Activated T-cell treated with anti-CD3 and anti-CD28 coated beads, Interleukin-2, amount 50 U/mL, for 4 hours (primary cell): ENCODE measurements at regions not wholly inside any gene's neighbourhood (a gene's known extent, or its start where the extent isn't known, plus 50 kb on each side); places are given as distances from the start of the nearest gene placed in this dataset.

ENCODE experiments used
- ATAC-seq, 2 donors: fragments of 200-7000 bp; cut with Tn5 transposase; one replicate each; pipeline ENCODE4 v1.10.0; 2021
- DNase-seq: peaks from one replicate; pipeline ENCODE4 v3.0.0-alpha.2; 2020
- H3K27me3 Mint-ChIP-seq: one replicate; pipeline ENCODE4 v1.8.0; 2021; ENCODE audit warnings: low read depth, mixed read lengths
- H3K36me3 Mint-ChIP-seq: one replicate; pipeline ENCODE4 v1.8.0; 2022; ENCODE audit warnings: mixed read lengths; ENCODE audit not compliant: insufficient read depth
- H3K4me1 Mint-ChIP-seq: one replicate; pipeline ENCODE4 v1.8.0; 2021; ENCODE audit warnings: low read depth, mixed read lengths
- H3K4me3 Mint-ChIP-seq: one replicate; pipeline ENCODE4 v1.8.0; 2021; ENCODE audit warnings: mild to moderate bottlenecking, moderate library complexity, mixed read lengths
- H3K9me3 Mint-ChIP-seq: one replicate; pipeline ENCODE4 v1.8.0; 2021; ENCODE audit warnings: mixed read lengths

GRCh38 chr12:30391766-30392366 lies 303.8 kb downstream of the IPO8 start:
- ATAC-seq (no peak), DNase-seq (no peak)
- H3K4me1 Mint-ChIP-seq: no peaks in the 10 kb centered on the region
- H3K27me3 Mint-ChIP-seq: no peaks in the 10 kb centered on the region
- no peak overlapping the region for H3K4me3 Mint-ChIP-seq
- H3K9me3 Mint-ChIP-seq: no peaks in the 10 kb centered on the region
- H3K36me3 Mint-ChIP-seq: no peaks in the 10 kb centered on the region

- DNase-seq (no peak), ATAC-seq (no peak)
- Mint-ChIP-seq H3K9me3 (no peaks in the 10 kb centered on the region), H3K36me3 (no peaks in the 10 kb centered on the region), H3K27me3 (no peaks in the 10 kb centered on the region), H3K4me3 (no peak overlapping the region), H3K4me1 (no peaks in the 10 kb centered on the region)
These were observed 310.0 kb downstream of the IPO8 start for GRCh38 chr12:30385706-30386105.

- Mint-ChIP-seq H3K9me3 (no peaks in the 10 kb centered on the region), H3K36me3 (no peaks in the 10 kb centered on the region), H3K27me3 (no peaks in the 10 kb centered on the region), H3K4me1 (no peaks in the 10 kb centered on the region), H3K4me3 (no peak overlapping the region)
- ATAC-seq (no peak), DNase-seq (no peak)
These were observed 310.7 kb downstream of the IPO8 start for GRCh38 chr12:30384976-30385375.

GRCh38 chr12:30378307-30378706 lies 317.4 kb downstream of the IPO8 start:
- H3K4me3 Mint-ChIP-seq: no peak overlapping the region
- no peak for ATAC-seq
- H3K36me3 Mint-ChIP-seq: no peaks in the 10 kb centered on the region
- H3K9me3 Mint-ChIP-seq: peaks cover 4% of the 10 kb centered on the region
- H3K4me1 Mint-ChIP-seq: no peaks in the 10 kb centered on the region
- no peaks in the 10 kb centered on the region for H3K27me3 Mint-ChIP-seq
- DNase-seq: no peak

- H3K9me3 Mint-ChIP-seq: peaks cover 14% of the 10 kb centered on the region
- no peak overlapping the region for H3K4me3 Mint-ChIP-seq
- DNase-seq (no peak), ATAC-seq (no peak)
- H3K4me1 Mint-ChIP-seq: no peaks in the 10 kb centered on the region
- no peaks in the 10 kb centered on the region for H3K36me3 Mint-ChIP-seq
- H3K27me3 Mint-ChIP-seq: no peaks in the 10 kb centered on the region
These were observed 330.8 kb downstream of the IPO8 start for GRCh38 chr12:30364822-30365221.

GRCh38 chr12:30361145-30361544 lies 334.5 kb downstream of the IPO8 start:
- ATAC-seq: no peak
- Mint-ChIP-seq H3K4me1 (no peaks in the 10 kb centered on the region), H3K9me3 (peaks cover 7% of the 10 kb centered on the region), H3K36me3 (no peaks in the 10 kb centered on the region), H3K4me3 (no peak overlapping the region), H3K27me3 (no peaks in the 10 kb centered on the region)
- no peak for DNase-seq

GRCh38 chr12:30358671-30359070 lies 337.0 kb downstream of the IPO8 start:
- no peaks in the 10 kb centered on the region for H3K27me3 Mint-ChIP-seq
- no peak overlapping the region for H3K4me3 Mint-ChIP-seq
- peaks cover 7% of the 10 kb centered on the region for H3K9me3 Mint-ChIP-seq
- ATAC-seq (no peak), DNase-seq (no peak)
- H3K4me1 Mint-ChIP-seq: no peaks in the 10 kb centered on the region
- H3K36me3 Mint-ChIP-seq: no peaks in the 10 kb centered on the region

GRCh38 chr12:30357766-30358490 lies 337.7 kb downstream of the IPO8 start:
- no peak overlapping the region for H3K4me3 Mint-ChIP-seq
- no peaks in the 10 kb centered on the region for H3K4me1 Mint-ChIP-seq
- no peaks in the 10 kb centered on the region for H3K27me3 Mint-ChIP-seq
- DNase-seq (no peak), ATAC-seq (no peak)
- peaks cover 7% of the 10 kb centered on the region for H3K9me3 Mint-ChIP-seq
- H3K36me3 Mint-ChIP-seq: no peaks in the 10 kb centered on the region

- no peak for DNase-seq
- no peak for ATAC-seq
- peaks cover 16% of the 10 kb centered on the region for H3K9me3 Mint-ChIP-seq
These were observed 349.8 kb downstream of the IPO8 start for GRCh38 chr12:30345744-30346471.

GRCh38 chr12:30330565-30330964 lies 365.1 kb downstream of the IPO8 start:
- ATAC-seq: no peak
- DNase-seq: no peak
- H3K4me1 Mint-ChIP-seq: no peaks in the 10 kb centered on the region

More at GRCh38 chr12:30345744-30346471, 349.8 kb downstream of the IPO8 start:
- H3K27me3 Mint-ChIP-seq: no peaks in the 10 kb centered on the region
- no peaks in the 10 kb centered on the region for H3K36me3 Mint-ChIP-seq
- H3K4me1 Mint-ChIP-seq: no peaks in the 10 kb centered on the region
- no peak overlapping the region for H3K4me3 Mint-ChIP-seq

GRCh38 chr12:30329281-30329680 lies 366.4 kb downstream of the IPO8 start:
- H3K27me3 Mint-ChIP-seq: no peaks in the 10 kb centered on the region
- H3K4me3 Mint-ChIP-seq: no peak overlapping the region
- H3K9me3 Mint-ChIP-seq: peaks cover 3% of the 10 kb centered on the region
- no peak for ATAC-seq
- no peaks in the 10 kb centered on the region for H3K4me1 Mint-ChIP-seq
- DNase-seq: no peak
- H3K36me3 Mint-ChIP-seq: no peaks in the 10 kb centered on the region

More at GRCh38 chr12:30330565-30330964, 365.1 kb downstream of the IPO8 start:
- H3K36me3 Mint-ChIP-seq: no peaks in the 10 kb centered on the region
- H3K4me3 Mint-ChIP-seq: no peak overlapping the region
- peaks cover 3% of the 10 kb centered on the region for H3K9me3 Mint-ChIP-seq
- H3K27me3 Mint-ChIP-seq: no peaks in the 10 kb centered on the region

- Mint-ChIP-seq H3K4me1 (no peaks in the 10 kb centered on the region), H3K36me3 (no peaks in the 10 kb centered on the region), H3K4me3 (no peak overlapping the region), H3K9me3 (peaks cover 10% of the 10 kb centered on the region), H3K27me3 (no peaks in the 10 kb centered on the region)
- DNase-seq: no peak
- no peak for ATAC-seq
These were observed 372.7 kb downstream of the IPO8 start for GRCh38 chr12:30323008-30323407.

- no peaks in the 10 kb centered on the region for H3K27me3 Mint-ChIP-seq
- ATAC-seq (no peak), DNase-seq (no peak)
- no peaks in the 10 kb centered on the region for H3K36me3 Mint-ChIP-seq
- H3K9me3 Mint-ChIP-seq: peaks cover 10% of the 10 kb centered on the region
- no peak overlapping the region for H3K4me3 Mint-ChIP-seq
- H3K4me1 Mint-ChIP-seq: no peaks in the 10 kb centered on the region
These were observed 375.1 kb downstream of the IPO8 start for GRCh38 chr12:30320561-30320960.

GRCh38 chr12:30314506-30315100 lies 381.1 kb downstream of the IPO8 start:
- Mint-ChIP-seq H3K36me3 (no peaks in the 10 kb centered on the region), H3K4me3 (no peak overlapping the region), H3K9me3 (peaks cover 7% of the 10 kb centered on the region), H3K27me3 (no peaks in the 10 kb centered on the region), H3K4me1 (no peaks in the 10 kb centered on the region)
- ATAC-seq (no peak), DNase-seq (no peak)
